Transverse colon (tissue), 3 donors: ENCODE measurements at regions not wholly inside any gene's neighbourhood (a gene's known extent, or its start where the extent isn't known, plus 50 kb on each side); places are given as distances from the start of the nearest gene placed in this dataset.

Experiments used
- EP300 ChIP-seq: sonication (generic); formaldehyde crosslinking; IDR thresholded peaks from one replicate; pipeline ENCODE4 v1.6.1; 2017; ENCODE audit warnings: antibody characterized with exemption, low read depth
- POLR2A ChIP-seq: fragments of 450-650 bp; IDR thresholded peaks from one replicate; pipeline ENCODE4 v1.6.1; 2016; ENCODE audit warnings: antibody characterized with exemption, mild to moderate bottlenecking, moderate library complexity
- TF ChIP-seq, protein P1 (sequence below), 5 experiments: fragments of 200-600 bp in 3 of 5; fragments of 450-650 bp in 2 of 5; sonication (generic) in 3 of 5; IDR thresholded peaks; 1 replicate in 2 of 5; 2 replicates in 3 of 5; pipeline ENCODE4 v1.5.1; 2016 to 2017; ENCODE audit warnings: antibody characterized with exemption in 5 of 5, inconsistent platforms in 3 of 5, mild to moderate bottlenecking in 2 of 5, moderate library complexity in 1 of 5

GRCh38 chr14:101193845-101194372, 290.4 kb upstream of the RTL1 start:
- TF ChIP-seq, protein P1, sequence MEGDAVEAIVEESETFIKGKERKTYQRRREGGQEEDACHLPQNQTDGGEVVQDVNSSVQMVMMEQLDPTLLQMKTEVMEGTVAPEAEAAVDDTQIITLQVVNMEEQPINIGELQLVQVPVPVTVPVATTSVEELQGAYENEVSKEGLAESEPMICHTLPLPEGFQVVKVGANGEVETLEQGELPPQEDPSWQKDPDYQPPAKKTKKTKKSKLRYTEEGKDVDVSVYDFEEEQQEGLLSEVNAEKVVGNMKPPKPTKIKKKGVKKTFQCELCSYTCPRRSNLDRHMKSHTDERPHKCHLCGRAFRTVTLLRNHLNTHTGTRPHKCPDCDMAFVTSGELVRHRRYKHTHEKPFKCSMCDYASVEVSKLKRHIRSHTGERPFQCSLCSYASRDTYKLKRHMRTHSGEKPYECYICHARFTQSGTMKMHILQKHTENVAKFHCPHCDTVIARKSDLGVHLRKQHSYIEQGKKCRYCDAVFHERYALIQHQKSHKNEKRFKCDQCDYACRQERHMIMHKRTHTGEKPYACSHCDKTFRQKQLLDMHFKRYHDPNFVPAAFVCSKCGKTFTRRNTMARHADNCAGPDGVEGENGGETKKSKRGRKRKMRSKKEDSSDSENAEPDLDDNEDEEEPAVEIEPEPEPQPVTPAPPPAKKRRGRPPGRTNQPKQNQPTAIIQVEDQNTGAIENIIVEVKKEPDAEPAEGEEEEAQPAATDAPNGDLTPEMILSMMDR (IDR thresholded peaks at IDR 0.05) = no peak
- no peak for TF ChIP-seq EP300
- no peak for TF ChIP-seq POLR2A
